T-cell (primary cell): ENCODE measurements at regions not wholly inside any gene's neighbourhood (a gene's known extent, or its start where the extent isn't known, plus 50 kb on each side); places are given as distances from the start of the nearest gene placed in this dataset.
"Not testable (repeated sequence)": the region's sequence is repeated elsewhere in the genome, so short reads cannot be mapped to it uniquely, and the experiment has no call there.

Experiments
- ATAC-seq, 4 experiments: fragments of 200-7000 bp in 3 of 4; fragments of 150-1000 bp in 1 of 4; cut with Tn5 transposase; replicated peaks in 1 of 4; 1 replicate in 3 of 4; 2 replicates in 1 of 4; pipeline ENCODE4 v1.10.0; 2021; ENCODE audit warnings: moderate library complexity in 3 of 4, mild to moderate bottlenecking in 2 of 4, moderate number of reproducible peaks in 1 of 4
- CTCF ChIA-PET, 2 donors: fragments of 300-600 bp; sonication (Branson Sonifier 250); formaldehyde crosslinking; loops; one replicate each; lab custom pipeline; 2022; ENCODE audit warnings: antibody characterized with exemption in 2 of 2; lab: Charles Lee
- POLR2A ChIA-PET, 2 donors: fragments of 300-600 bp; sonication (Branson Sonifier 250); formaldehyde crosslinking; loops; one replicate each; lab custom pipeline; 2022; ENCODE audit warnings: antibody characterized with exemption in 2 of 2; lab: Charles Lee
- DNase-seq, 35 experiments: peaks; one replicate each; pipeline versions ENCODE4 v3.0.0 to v3.0.0-alpha.2; 2013 to 2023
- H3K27ac ChIP-seq: one replicate; pipeline ENCODE4 v1.5.1; 2013; ENCODE audit warnings: low read length
- H3K27me3 ChIP-seq, 2 experiments: replicated peaks in 1 of 2; 1 replicate in 1 of 2; 2 replicates in 1 of 2; pipeline versions ENCODE4 v1.6.1 to v1.7.0; 2013; ENCODE audit warnings: low read length in 1 of 2, mixed read lengths in 1 of 2; ENCODE audit not compliant: control insufficient read depth in 2 of 2, insufficient read depth in 2 of 2; ENCODE audit errors: extremely low read depth in 1 of 2
- H3K36me3 ChIP-seq, 2 donors: 1 replicate in 1 of 2; 2 replicates in 1 of 2; pipeline versions ENCODE4 v1.6.1 to v1.7.0; 2013; ENCODE audit warnings: low read length in 1 of 2; ENCODE audit not compliant: control insufficient read depth in 2 of 2, insufficient read depth in 1 of 2; ENCODE audit errors: extremely low read depth in 1 of 2
- H3K4me1 ChIP-seq, 2 experiments: 1 replicate in 1 of 2; 2 replicates in 1 of 2; pipeline versions ENCODE4 v1.6.1 to v1.7.0; 2013; ENCODE audit warnings: low read length in 2 of 2, mixed read lengths in 1 of 2; ENCODE audit not compliant: insufficient read depth in 2 of 2, control insufficient read depth in 1 of 2; ENCODE audit errors: extremely low read depth in 1 of 2
- H3K4me3 ChIP-seq, 2 donors: 1 replicate in 1 of 2; 2 replicates in 1 of 2; pipeline versions ENCODE4 v1.5.1 to v1.7.0; 2013; ENCODE audit warnings: mild to moderate bottlenecking in 2 of 2, low read length in 1 of 2, moderate library complexity in 1 of 2; ENCODE audit not compliant: control insufficient read depth in 1 of 2; ENCODE audit errors: extremely low read depth in 1 of 2
- H3K9me3 ChIP-seq: 2 replicates; pipeline ENCODE4 v1.7.0; 2013
- H3K27ac Mint-ChIP-seq, 2 donors: one replicate each; pipeline ENCODE4 v1.8.0; 2020 to 2021; ENCODE audit warnings: mild to moderate bottlenecking in 2 of 2, mixed read lengths in 2 of 2
- H3K27me3 Mint-ChIP-seq, 2 donors: one replicate each; pipeline ENCODE4 v1.8.0; 2021 to 2022; ENCODE audit warnings: mixed read lengths in 2 of 2
- H3K36me3 Mint-ChIP-seq: one replicate; pipeline ENCODE4 v1.8.0; 2021; ENCODE audit warnings: mixed read lengths
- H3K4me1 Mint-ChIP-seq, 3 donors: one replicate each; pipeline ENCODE4 v1.8.0; 2020 to 2022; ENCODE audit warnings: mixed read lengths in 3 of 3, mild to moderate bottlenecking in 1 of 3
- H3K4me3 Mint-ChIP-seq, 3 donors: one replicate each; pipeline ENCODE4 v1.8.0; 2020 to 2022; ENCODE audit warnings: mild to moderate bottlenecking in 3 of 3, mixed read lengths in 3 of 3, moderate library complexity in 3 of 3
- H3K9me3 Mint-ChIP-seq, 3 donors: one replicate each; pipeline ENCODE4 v1.8.0; 2020 to 2022; ENCODE audit warnings: mixed read lengths in 3 of 3
- WGBS: methylation state at CpG from one replicate; pipeline ENCODE4 v1.1.5; 2013; ENCODE audit warnings: missing lambda C conversion rate; ENCODE audit not compliant: insufficient coverage; 5-methylcytosine and 5-hydroxymethylcytosine counted together

GRCh38 chr4:120005527-120005926 is 61.1 kb downstream of the MAD2L1 start:
- ATAC-seq (no peak), DNase-seq (no peak)
- peaks cover 0 to 3% of the 10 kb centered on the region in 2 experiments for H3K27me3 ChIP-seq
- ChIA-PET POLR2A (no interaction called here), CTCF (no interaction called here)
- no peak overlapping the region for H3K4me3 ChIP-seq
- no peaks in the 10 kb centered on the region for H3K9me3 Mint-ChIP-seq
- H3K9me3 ChIP-seq, result no peaks in the 10 kb centered on the region
- H3K4me3 Mint-ChIP-seq, result no peak overlapping the region
- no peaks in the 10 kb centered on the region for H3K4me1 ChIP-seq
- H3K27me3 Mint-ChIP-seq, result peaks cover 0 to 16% of the 10 kb centered on the region in 2 donors
- no peak overlapping the region for H3K27ac ChIP-seq
- H3K36me3 ChIP-seq, result no peaks in the 10 kb centered on the region
- no peak overlapping the region for H3K27ac Mint-ChIP-seq
- H3K36me3 Mint-ChIP-seq, result no peaks in the 10 kb centered on the region
- no peaks in the 10 kb centered on the region for H3K4me1 Mint-ChIP-seq

- WGBS, result no CpG with 5 or more reads among the region's 2 CpGs
- DNase-seq (no peak), ATAC-seq (no peak)
- ChIA-PET CTCF (no interaction called here), POLR2A (no interaction called here)
- Histone ChIP-seq H3K27ac (no peak overlapping the region), H3K36me3 (no peaks in the 10 kb centered on the region), H3K9me3 (no peaks in the 10 kb centered on the region), H3K27me3 (peaks cover 0 to 3% of the 10 kb centered on the region in 2 experiments), H3K4me3 (no peak overlapping the region), H3K4me1 (no peaks in the 10 kb centered on the region)
- no peaks in the 10 kb centered on the region for H3K9me3 Mint-ChIP-seq
- H3K4me1 Mint-ChIP-seq, result no peaks in the 10 kb centered on the region
- H3K27ac Mint-ChIP-seq, result no peak overlapping the region
- no peak overlapping the region for H3K4me3 Mint-ChIP-seq
- no peaks in the 10 kb centered on the region for H3K36me3 Mint-ChIP-seq
- peaks cover 0 to 16% of the 10 kb centered on the region in 2 donors for H3K27me3 Mint-ChIP-seq
Measured at GRCh38 chr4:120005076-120005475, 61.6 kb downstream of the MAD2L1 start.

- no CpG with 5 or more reads among the region's 4 CpGs for WGBS
- H3K27me3 Mint-ChIP-seq, result peaks cover 3 to 16% of the 10 kb centered on the region in 2 donors
- no peak overlapping the region for H3K4me3 ChIP-seq
Measured at GRCh38 chr4:120004054-120004453, 62.6 kb downstream of the MAD2L1 start.

DNA sequence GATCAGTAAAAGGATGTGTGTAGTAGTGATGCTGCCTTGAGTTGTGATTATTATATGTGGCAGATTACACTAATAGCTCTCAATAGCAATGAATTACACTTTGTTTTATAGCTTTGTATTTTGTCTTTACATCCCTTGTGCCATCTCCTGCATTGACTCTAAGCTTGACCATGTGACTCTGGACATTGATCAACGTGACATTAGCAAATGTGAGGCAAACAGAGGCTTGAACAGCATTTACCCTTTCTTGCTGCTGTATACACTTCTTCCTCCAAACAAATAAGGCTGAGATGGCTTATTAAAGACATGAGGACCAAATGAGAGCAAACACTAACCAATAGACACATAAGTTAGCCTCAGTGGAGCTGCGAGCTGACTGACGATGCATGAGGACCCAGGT is 63.5 kb downstream of the MAD2L1 start:
- Mint-ChIP-seq H3K4me1 (no peaks in the 10 kb centered on the region), H3K27me3 (peaks cover 3 to 16% of the 10 kb centered on the region in 2 donors), H3K9me3 (no peaks in the 10 kb centered on the region), H3K27ac (no peak overlapping the region), H3K4me3 (no peak overlapping the region), H3K36me3 (no peaks in the 10 kb centered on the region)
- ChIA-PET POLR2A (no interaction called here), CTCF (no interaction called here)
- DNase-seq (no peak), ATAC-seq (no peak)
- WGBS, result 44% methylated on average over 1 of the region's 3 CpGs
- no peaks in the 10 kb centered on the region for H3K36me3 ChIP-seq
- H3K4me3 ChIP-seq, result no peak overlapping the region
- H3K27ac ChIP-seq, result no peak overlapping the region
- H3K27me3 ChIP-seq, result peaks cover 0 to 3% of the 10 kb centered on the region in 2 experiments
- H3K9me3 ChIP-seq, result no peaks in the 10 kb centered on the region
- H3K4me1 ChIP-seq, result no peaks in the 10 kb centered on the region

More at GRCh38 chr4:120004054-120004453, 62.6 kb downstream of the MAD2L1 start:
- ChIA-PET POLR2A (no interaction called here), CTCF (no interaction called here)
- no peak for DNase-seq
- H3K36me3 ChIP-seq, result no peaks in the 10 kb centered on the region
- H3K4me1 ChIP-seq, result no peaks in the 10 kb centered on the region
- Mint-ChIP-seq H3K27ac (no peak overlapping the region), H3K36me3 (no peaks in the 10 kb centered on the region), H3K9me3 (no peaks in the 10 kb centered on the region), H3K4me3 (no peak overlapping the region), H3K4me1 (no peaks in the 10 kb centered on the region)
- no peak for ATAC-seq
- H3K27ac ChIP-seq, result no peak overlapping the region
- peaks cover 0 to 3% of the 10 kb centered on the region in 2 experiments for H3K27me3 ChIP-seq
- H3K9me3 ChIP-seq, result no peaks in the 10 kb centered on the region

DNA sequence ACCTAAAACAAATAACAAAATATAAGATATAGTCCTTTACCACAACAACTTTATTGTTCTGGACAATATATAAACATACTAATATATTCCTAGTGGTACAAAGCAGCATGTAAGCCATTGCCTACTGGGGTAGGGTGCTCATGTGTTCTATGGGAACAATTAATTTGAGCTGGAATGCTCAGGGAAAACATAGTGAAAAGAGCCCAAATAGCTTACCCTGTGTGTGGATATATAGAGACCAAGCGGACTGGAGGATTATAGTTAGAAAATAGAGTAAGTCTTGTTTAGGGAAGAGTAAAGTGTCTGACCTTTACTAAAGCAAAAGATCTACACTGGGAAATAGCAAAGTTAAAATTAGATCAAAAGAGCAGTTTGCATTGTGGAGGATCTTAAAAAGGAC is 64.8 kb downstream of the MAD2L1 start:
- Mint-ChIP-seq H3K27ac (no peak overlapping the region), H3K4me1 (no peaks in the 10 kb centered on the region), H3K27me3 (peaks cover 3 to 18% of the 10 kb centered on the region in 2 donors), H3K4me3 (no peak overlapping the region), H3K9me3 (no peaks in the 10 kb centered on the region), H3K36me3 (no peaks in the 10 kb centered on the region)
- H3K9me3 ChIP-seq, result no peaks in the 10 kb centered on the region
- CTCF ChIA-PET, result no interaction called here
- H3K27ac ChIP-seq, result no peak overlapping the region
- H3K4me1 ChIP-seq, result no peaks in the 10 kb centered on the region
- H3K36me3 ChIP-seq, result no peaks in the 10 kb centered on the region
- POLR2A ChIA-PET, result no interaction called here
- DNase-seq, result no peak
- peaks cover 0 to 3% of the 10 kb centered on the region in 2 experiments for H3K27me3 ChIP-seq
- no peak overlapping the region for H3K4me3 ChIP-seq
- ATAC-seq, result no peak
- WGBS, result no CpG with 5 or more reads among the region's 1 CpG

DNA sequence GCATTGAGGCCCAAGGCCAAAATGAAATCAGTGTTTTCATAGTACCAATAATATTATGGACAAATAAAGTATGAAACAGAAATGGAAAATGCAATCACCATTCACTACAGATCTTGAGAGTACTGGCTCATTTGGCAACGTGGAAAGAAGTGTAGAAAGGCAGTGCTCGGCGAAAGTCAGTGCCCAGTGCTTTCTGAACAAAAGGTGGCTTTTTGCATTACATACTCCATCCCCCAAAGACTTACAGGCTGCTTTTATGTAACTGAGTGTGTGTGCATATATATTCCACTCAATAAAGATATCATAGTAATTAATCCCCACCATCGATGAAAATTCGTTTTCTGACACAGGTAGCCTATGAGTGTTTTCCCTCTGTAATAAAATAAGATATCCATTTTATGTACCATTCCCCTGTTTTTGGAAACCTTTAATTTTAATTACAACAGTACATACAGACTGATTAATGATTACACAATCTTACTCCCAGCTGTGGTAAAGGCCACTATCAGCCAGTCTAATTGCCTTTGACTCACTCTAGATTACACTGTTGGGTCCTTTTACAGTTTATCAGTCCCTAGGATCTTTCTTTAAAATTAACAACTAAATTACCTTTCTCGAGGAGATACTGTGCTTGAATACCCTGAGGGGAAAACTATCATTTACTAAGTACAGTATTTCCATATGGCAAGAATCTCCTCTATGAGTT is 65.9 kb downstream of the MAD2L1 start:
- H3K9me3 Mint-ChIP-seq, result no peaks in the 10 kb centered on the region
- ChIA-PET CTCF (no interaction called here), POLR2A (no interaction called here)
- no peak overlapping the region for H3K27ac Mint-ChIP-seq
- Histone ChIP-seq H3K27me3 (peaks cover 0 to 3% of the 10 kb centered on the region in 2 experiments), H3K4me3 (no peak overlapping the region), H3K9me3 (no peaks in the 10 kb centered on the region), H3K36me3 (no peaks in the 10 kb centered on the region), H3K4me1 (no peaks in the 10 kb centered on the region), H3K27ac (no peak overlapping the region)
- no peak overlapping the region for H3K4me3 Mint-ChIP-seq
- DNase-seq (no peak), ATAC-seq (no peak)
- H3K4me1 Mint-ChIP-seq, result no peaks in the 10 kb centered on the region
- H3K27me3 Mint-ChIP-seq, result peaks cover 3 to 18% of the 10 kb centered on the region in 2 donors
- no CpG with 5 or more reads among the region's 6 CpGs for WGBS
- no peaks in the 10 kb centered on the region for H3K36me3 Mint-ChIP-seq

GRCh38 chr4:119996024-119996423 is 70.6 kb downstream of the MAD2L1 start:
- POLR2A ChIA-PET, H3K4me1 Mint-ChIP-seq, CTCF ChIA-PET: not testable (repeated sequence)

More at GRCh38 chr4:119996024-119996423, 70.6 kb downstream of the MAD2L1 start:
- not testable (repeated sequence) for H3K27ac ChIP-seq, H3K4me3 ChIP-seq, H3K4me1 ChIP-seq, H3K36me3 ChIP-seq, H3K9me3 ChIP-seq, H3K9me3 Mint-ChIP-seq, ATAC-seq, H3K4me3 Mint-ChIP-seq, DNase-seq, H3K36me3 Mint-ChIP-seq, H3K27me3 ChIP-seq, H3K27ac Mint-ChIP-seq
- 95% methylated on average over 3 of the region's 10 CpGs for WGBS
- H3K27me3 Mint-ChIP-seq, result peaks cover 3 to 10% of the 10 kb centered on the region in 2 donors
